ENCODE measurements at regions not wholly inside any gene's neighbourhood (a gene's known extent, or its start where the extent isn't known, plus 50 kb on each side); places are given as distances from the start of the nearest gene placed in this dataset.

GRCh38 chr6:167572106-167572505 lies 247.2 kb downstream of the TTLL2 start:
- ATAC-seq (replicated peaks) = no peak
- Mint-ChIP-seq H3K36me3 (peaks cover 0 to 2% of the 10 kb centered on the region in 2 donors), H3K9me3 (no peaks in the 10 kb centered on the region), H3K27me3 (peaks cover 11 to 14% of the 10 kb centered on the region in 2 donors), H3K4me1 (no peaks in the 10 kb centered on the region), H3K4me3 (no peak overlapping the region), H3K27ac (no peak overlapping the region)
- DNase-seq = no peak

GRCh38 chr6:167572841-167573271 lies 248.0 kb downstream of the TTLL2 start:
- ATAC-seq (replicated peaks) (no peak), DNase-seq (no peak)
- peaks cover 7 to 14% of the 10 kb centered on the region in 2 donors for H3K27me3 Mint-ChIP-seq
- no peaks in the 10 kb centered on the region for H3K4me1 Mint-ChIP-seq
- no peak overlapping the region for H3K4me3 Mint-ChIP-seq
- H3K36me3 Mint-ChIP-seq = peaks cover 0 to 2% of the 10 kb centered on the region in 2 donors
- H3K27ac Mint-ChIP-seq = no peak overlapping the region
- no peaks in the 10 kb centered on the region for H3K9me3 Mint-ChIP-seq

GRCh38 chr6:167573461-167574215 lies 248.8 kb downstream of the TTLL2 start:
- no peak for DNase-seq
- no peak for ATAC-seq (replicated peaks)
- no peaks in the 10 kb centered on the region for H3K9me3 Mint-ChIP-seq
- H3K4me1 Mint-ChIP-seq = no peaks in the 10 kb centered on the region
- H3K27me3 Mint-ChIP-seq = peaks cover 13 to 19% of the 10 kb centered on the region in 2 donors
- no peak overlapping the region for H3K27ac Mint-ChIP-seq
- H3K4me3 Mint-ChIP-seq = no peak overlapping the region
- peaks cover 0 to 2% of the 10 kb centered on the region in 2 donors for H3K36me3 Mint-ChIP-seq

GRCh38 chr6:167574431-167575151 lies 249.7 kb downstream of the TTLL2 start:
- Mint-ChIP-seq H3K27me3 (peaks cover 17 to 22% of the 10 kb centered on the region in 2 donors), H3K4me1 (no peaks in the 10 kb centered on the region), H3K27ac (no peak overlapping the region), H3K36me3 (peaks cover 0 to 2% of the 10 kb centered on the region in 2 donors), H3K9me3 (no peaks in the 10 kb centered on the region), H3K4me3 (no peak overlapping the region)
- no peak for DNase-seq
- ATAC-seq (replicated peaks) = no peak

GRCh38 chr6:167575158-167575696 lies 250.3 kb downstream of the TTLL2 start:
- Mint-ChIP-seq H3K27me3 (peaks cover 18 to 25% of the 10 kb centered on the region in 2 donors), H3K27ac (no peak overlapping the region), H3K4me3 (no peak overlapping the region), H3K4me1 (no peaks in the 10 kb centered on the region), H3K9me3 (no peaks in the 10 kb centered on the region), H3K36me3 (peaks cover 0 to 2% of the 10 kb centered on the region in 2 donors)
- ATAC-seq (replicated peaks) = no peak
- no peak for DNase-seq

GRCh38 chr6:167576050-167576741 lies 250.5 kb upstream of the AFDN start:
- Mint-ChIP-seq H3K36me3 (peaks cover 0 to 2% of the 10 kb centered on the region in 2 donors), H3K9me3 (no peaks in the 10 kb centered on the region), H3K4me1 (no peaks in the 10 kb centered on the region), H3K27ac (no peak overlapping the region), H3K4me3 (no peak overlapping the region), H3K27me3 (peaks cover 18 to 25% of the 10 kb centered on the region in 2 donors)
- ATAC-seq (replicated peaks) (no peak), DNase-seq (no peak)

- Mint-ChIP-seq H3K27ac (no peak overlapping the region), H3K9me3 (no peaks in the 10 kb centered on the region), H3K4me1 (no peaks in the 10 kb centered on the region), H3K27me3 (peaks cover 18 to 25% of the 10 kb centered on the region in 2 donors), H3K36me3 (peaks cover 0 to 2% of the 10 kb centered on the region in 2 donors), H3K4me3 (no peak overlapping the region)
- ATAC-seq (replicated peaks) (no peak), DNase-seq (no peak)
Observed at GRCh38 chr6:167576828-167577503, 249.7 kb upstream of the AFDN start.

- DNase-seq (no peak), ATAC-seq (replicated peaks) (no peak)
- Mint-ChIP-seq H3K9me3 (peaks cover 1 to 5% of the 10 kb centered on the region in 2 donors), H3K4me3 (no peak overlapping the region), H3K36me3 (peaks cover 2% of the 10 kb centered on the region in 2 donors), H3K27me3 (peaks cover 22 to 27% of the 10 kb centered on the region in 2 donors), H3K4me1 (no peaks in the 10 kb centered on the region), H3K27ac (no peak overlapping the region)
Observed at GRCh38 chr6:167577891-167578361, 248.8 kb upstream of the AFDN start.

- peaks cover 2 to 5% of the 10 kb centered on the region in 2 donors for H3K36me3 Mint-ChIP-seq
- peaks cover 5 to 9% of the 10 kb centered on the region in 2 donors for H3K9me3 Mint-ChIP-seq
- no peak for ATAC-seq (replicated peaks)
- no peak for DNase-seq
- H3K27ac Mint-ChIP-seq = no peak overlapping the region
- peaks cover 26 to 31% of the 10 kb centered on the region in 2 donors for H3K27me3 Mint-ChIP-seq
- no peaks in the 10 kb centered on the region for H3K4me1 Mint-ChIP-seq
- H3K4me3 Mint-ChIP-seq = no peak overlapping the region
Observed at GRCh38 chr6:167578371-167578901, 248.3 kb upstream of the AFDN start.

GRCh38 chr6:167579806-167580618 lies 246.7 kb upstream of the AFDN start:
- Mint-ChIP-seq H3K36me3 (peaks cover 2 to 5% of the 10 kb centered on the region in 2 donors), H3K4me1 (no peaks in the 10 kb centered on the region), H3K9me3 (peaks cover 8 to 9% of the 10 kb centered on the region in 2 donors), H3K27ac (no peak overlapping the region), H3K27me3 (peaks cover 26 to 31% of the 10 kb centered on the region in 2 donors), H3K4me3 (no peak overlapping the region)
- ATAC-seq (replicated peaks) (no peak), DNase-seq (no peak)

GRCh38 chr6:167580619-167580911 lies 246.1 kb upstream of the AFDN start:
- Mint-ChIP-seq H3K27ac (no peak overlapping the region), H3K36me3 (peaks cover 2 to 5% of the 10 kb centered on the region in 2 donors), H3K9me3 (peaks cover 9 to 11% of the 10 kb centered on the region in 2 donors), H3K27me3 (peaks cover 26 to 31% of the 10 kb centered on the region in 2 donors), H3K4me3 (no peak overlapping the region), H3K4me1 (no peaks in the 10 kb centered on the region)
- DNase-seq = no peak
- ATAC-seq (replicated peaks) = no peak

GRCh38 chr6:167581637-167582036 lies 245.1 kb upstream of the AFDN start:
- peaks cover 0 to 5% of the 10 kb centered on the region in 2 donors for H3K36me3 Mint-ChIP-seq

GRCh38 chr6:167583412-167583811 lies 243.3 kb upstream of the AFDN start:
- ATAC-seq (replicated peaks) = no peak
- H3K9me3 Mint-ChIP-seq = peaks cover 9 to 11% of the 10 kb centered on the region in 2 donors
- H3K4me1 Mint-ChIP-seq = no peaks in the 10 kb centered on the region
- no peak overlapping the region for H3K27ac Mint-ChIP-seq
- H3K27me3 Mint-ChIP-seq = peaks cover 18 to 23% of the 10 kb centered on the region in 2 donors
- no peak overlapping the region for H3K4me3 Mint-ChIP-seq
- H3K36me3 Mint-ChIP-seq = peaks cover 0 to 5% of the 10 kb centered on the region in 2 donors
- no peak for DNase-seq

More at GRCh38 chr6:167581637-167582036, 245.1 kb upstream of the AFDN start:
- H3K4me1 Mint-ChIP-seq = no peaks in the 10 kb centered on the region
- ATAC-seq (replicated peaks) (no peak), DNase-seq (no peak)
- peaks cover 9 to 11% of the 10 kb centered on the region in 2 donors for H3K9me3 Mint-ChIP-seq
- H3K4me3 Mint-ChIP-seq = no peak overlapping the region
- H3K27ac Mint-ChIP-seq = no peak overlapping the region
- H3K27me3 Mint-ChIP-seq = peaks cover 24 to 32% of the 10 kb centered on the region in 2 donors
